ENCODE measurements at regions not wholly inside any gene's neighbourhood (a gene's known extent, or its start where the extent isn't known, plus 50 kb on each side); places are given as distances from the start of the nearest gene placed in this dataset.

DNA sequence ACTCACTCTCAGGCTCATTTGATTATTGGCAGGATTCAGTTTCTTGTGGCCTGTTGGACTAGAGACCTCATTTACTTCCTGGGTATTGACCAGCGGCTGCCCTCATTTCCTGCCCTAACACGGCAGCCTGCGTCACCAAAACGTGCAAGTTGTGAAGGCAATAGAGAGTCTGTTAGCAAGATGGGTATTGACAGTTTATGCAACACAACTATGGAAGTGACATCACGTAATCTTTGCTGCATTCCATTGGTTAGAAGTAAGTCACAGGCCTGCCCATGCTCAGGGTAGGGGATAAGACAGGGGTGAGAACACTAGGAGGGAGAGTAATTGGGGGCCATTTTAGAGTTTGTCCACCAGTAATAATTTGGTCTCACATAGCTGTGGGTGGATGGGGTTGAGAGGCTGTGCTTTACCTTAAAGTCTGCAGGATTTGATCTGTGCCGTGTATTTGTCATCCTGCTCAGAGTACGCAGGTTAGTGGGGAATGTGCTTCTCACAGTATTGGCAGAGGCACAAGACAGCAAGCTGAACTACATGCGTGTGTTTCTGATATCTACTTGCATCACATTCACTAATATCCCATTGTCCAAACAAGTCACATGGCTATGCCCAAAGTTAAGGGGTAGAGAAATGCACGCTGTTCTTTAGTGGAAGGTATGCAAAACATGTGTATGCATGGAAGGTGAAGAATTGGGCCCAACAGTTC, 83.3 kb downstream of the EDEM1 start:
- no peak for DNase-seq (ENCODE audit: low read depth, low spot score)

DNA sequence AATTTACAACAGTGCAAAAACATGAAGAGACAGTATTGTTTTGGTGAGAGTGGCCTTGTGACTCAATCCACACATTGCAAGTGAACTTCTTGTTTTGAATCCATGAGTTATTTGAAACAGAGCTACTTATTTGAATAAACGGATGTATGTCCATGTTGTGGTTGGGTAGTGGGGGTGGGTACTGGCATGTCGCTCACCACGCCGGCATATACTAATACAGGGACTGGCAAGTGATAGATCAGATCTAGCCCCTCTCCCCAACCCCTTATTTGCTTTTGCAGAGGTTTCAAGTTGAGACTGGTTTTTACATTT, 83.8 kb downstream of the EDEM1 start:
- no peak for DNase-seq (ENCODE audit: low read depth, low spot score)

DNA sequence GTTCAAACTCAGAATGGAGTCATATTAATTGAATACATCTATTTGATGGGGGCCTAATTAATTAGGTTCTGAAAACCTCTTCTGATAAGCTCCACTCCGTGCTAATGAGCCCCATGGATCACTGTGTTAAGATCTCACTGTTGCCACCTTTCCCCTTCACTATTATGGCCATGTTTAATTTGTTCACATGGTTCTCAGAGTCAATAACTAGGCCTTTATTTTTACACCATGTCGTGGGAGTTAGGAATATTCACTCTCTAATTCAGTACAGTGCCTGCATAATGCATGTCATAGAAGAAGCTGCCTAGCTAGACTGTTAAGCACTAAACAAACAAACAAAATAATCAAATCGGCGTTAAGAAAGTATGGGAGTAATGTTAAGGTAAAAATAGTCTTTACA, 84.9 kb downstream of the EDEM1 start:
- no peak for DNase-seq (ENCODE audit: low read depth, low spot score)

DNA sequence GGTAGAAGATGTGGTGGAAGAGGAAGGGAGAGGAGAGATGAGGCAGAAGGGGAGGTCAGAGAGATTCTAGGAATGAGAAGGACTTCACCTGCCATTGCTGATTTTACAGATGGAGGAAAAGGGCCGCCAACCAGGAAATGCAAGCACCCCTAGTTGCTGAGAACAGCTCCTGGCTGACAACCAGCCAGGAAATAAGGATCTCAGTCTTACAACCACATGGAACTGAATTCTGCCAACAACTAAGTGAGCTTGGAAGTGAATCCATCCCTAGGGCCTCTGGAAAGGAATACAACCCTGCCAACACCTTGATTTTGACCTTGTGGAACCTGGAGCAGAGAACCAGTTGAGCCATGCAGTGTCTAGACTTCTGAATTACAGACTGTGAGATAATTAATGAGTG, 86.6 kb downstream of the EDEM1 start:
- DNase-seq (ENCODE audit: low read depth, low spot score), result no peak

DNA sequence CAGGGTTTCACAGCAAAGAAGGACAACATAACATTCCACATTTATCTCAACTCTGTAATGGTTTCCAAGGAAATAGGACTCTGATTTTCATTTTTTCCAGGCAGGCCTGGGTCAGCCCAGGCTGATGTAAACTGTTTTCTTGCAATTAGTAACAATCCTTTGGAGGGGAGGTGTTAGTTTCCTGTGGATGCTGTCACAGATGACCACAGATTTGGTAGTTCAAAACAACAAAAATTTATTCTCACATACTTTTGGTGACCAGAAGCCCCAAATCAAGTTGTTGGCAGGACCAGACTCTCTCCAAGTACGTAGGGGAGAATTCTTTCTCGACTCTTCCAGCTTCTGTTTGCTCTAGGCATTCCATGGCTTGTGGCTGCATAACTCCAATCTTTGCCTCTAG, 88.0 kb downstream of the EDEM1 start:
- no peak for DNase-seq (ENCODE audit: low read depth, low spot score)

DNA sequence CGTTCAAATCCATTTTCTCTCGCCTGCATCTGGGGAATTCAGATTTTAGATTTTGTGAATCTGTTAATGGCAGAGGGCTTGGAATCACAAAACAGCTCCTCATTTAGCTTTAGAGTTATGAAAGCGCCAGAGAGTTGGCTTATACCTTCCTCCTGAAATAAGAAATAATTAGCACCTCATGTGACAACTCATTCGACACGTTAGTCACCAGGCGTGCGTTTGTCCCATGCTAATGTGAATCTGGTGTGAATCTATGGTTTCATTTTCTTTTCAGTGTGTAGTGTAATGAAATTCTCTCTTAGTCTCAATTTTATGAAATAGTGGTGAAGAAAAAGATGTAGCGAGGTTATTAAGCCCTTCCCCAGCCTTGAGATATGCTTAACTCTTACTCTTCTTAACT, 89.4 kb downstream of the EDEM1 start:
- no peak for DNase-seq (ENCODE audit: low read depth, low spot score)

DNA sequence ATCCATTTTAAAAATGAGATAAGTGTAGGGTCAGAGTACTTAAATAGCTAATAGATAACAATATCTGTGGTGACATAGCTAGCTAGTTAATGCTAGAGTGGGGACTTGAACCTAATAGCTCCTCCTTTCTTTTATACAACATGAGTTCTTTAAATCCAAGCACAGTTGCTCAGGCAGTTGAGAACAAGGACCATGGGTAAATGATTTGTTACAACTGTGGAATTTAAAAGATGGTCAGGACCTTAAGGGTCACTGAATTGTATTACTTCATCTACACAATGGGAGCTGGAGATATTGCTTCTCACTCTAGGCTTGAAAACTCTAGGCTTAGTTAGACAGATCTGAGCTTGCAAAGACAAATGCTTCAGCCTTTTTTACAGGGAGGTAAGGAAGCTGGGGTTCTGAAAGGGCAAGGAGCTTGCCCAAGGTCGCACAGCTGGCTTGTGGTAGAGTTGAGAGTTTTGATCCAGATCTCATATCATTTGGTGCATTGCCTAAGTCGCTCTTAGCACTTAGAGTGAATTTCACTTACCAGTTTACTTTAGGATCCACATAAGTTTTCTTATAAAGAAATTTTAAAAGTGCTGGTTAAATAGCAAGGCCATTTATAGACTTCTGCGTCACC, 90.2 kb downstream of the EDEM1 start:
- no peak for DNase-seq (ENCODE audit: low read depth, low spot score)

DNA sequence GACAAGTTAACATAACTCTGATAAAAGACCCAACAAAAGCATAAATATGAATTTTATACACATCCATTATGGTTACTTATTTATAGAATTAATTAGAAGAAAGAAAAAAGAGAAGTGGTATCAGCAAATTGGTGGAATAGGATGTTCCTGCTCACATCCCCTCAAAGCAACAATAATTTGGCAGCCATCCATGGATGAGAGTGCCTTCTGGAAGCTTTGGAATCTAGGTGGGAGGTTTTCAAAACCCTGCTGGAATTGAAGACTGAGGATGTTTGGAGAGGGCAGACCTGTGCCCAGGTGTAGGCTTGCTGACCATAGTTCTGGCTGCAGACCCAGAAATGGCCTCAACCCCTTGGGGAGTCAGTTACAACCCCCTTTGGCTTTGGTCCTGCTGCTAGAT, 91.2 kb downstream of the EDEM1 start:
- DNase-seq (ENCODE audit: low read depth, low spot score), result no peak

DNA sequence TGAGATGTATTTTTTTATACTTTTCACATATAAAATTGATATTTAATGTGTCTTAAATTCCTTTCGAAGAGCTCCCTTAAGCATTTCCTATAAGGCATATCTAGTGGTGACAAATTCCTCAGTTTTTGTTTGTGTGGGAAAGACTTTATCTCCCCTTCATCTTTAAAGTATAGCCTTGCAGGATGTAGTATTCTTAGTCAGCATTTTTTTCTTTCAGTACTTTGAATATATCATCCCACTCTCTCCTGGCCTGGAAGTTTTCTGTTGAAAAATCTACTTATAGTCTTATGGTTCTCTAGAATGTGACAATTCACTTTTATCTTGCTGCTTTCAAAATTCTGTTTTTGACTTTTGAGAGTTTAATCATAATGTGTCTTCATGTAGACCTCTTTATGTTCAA, 95.2 kb downstream of the EDEM1 start:
- DNase-seq (ENCODE audit: low read depth, low spot score), result no peak

DNA sequence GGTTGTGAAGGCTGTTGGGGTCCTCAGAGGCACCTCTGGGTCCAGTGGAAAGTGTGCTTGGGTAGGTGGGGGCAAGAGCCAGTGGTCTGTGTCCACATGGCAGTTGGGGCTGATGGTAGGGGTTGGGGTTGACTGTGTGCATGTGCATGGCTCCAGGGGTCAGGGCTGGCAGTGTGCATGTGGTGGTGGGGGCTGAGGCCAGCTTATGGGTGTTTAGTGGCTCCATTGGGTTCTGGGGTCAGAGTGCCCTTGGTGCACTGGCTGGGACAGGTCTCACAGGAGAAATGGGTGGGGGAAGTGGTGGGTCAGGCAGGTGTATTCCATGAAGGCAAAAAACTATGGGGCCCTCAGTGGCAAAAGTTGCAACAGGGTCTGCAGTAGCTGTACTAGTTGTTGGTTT, 97.9 kb downstream of the EDEM1 start:
- no peak for DNase-seq (ENCODE audit: low read depth, low spot score)

DNA sequence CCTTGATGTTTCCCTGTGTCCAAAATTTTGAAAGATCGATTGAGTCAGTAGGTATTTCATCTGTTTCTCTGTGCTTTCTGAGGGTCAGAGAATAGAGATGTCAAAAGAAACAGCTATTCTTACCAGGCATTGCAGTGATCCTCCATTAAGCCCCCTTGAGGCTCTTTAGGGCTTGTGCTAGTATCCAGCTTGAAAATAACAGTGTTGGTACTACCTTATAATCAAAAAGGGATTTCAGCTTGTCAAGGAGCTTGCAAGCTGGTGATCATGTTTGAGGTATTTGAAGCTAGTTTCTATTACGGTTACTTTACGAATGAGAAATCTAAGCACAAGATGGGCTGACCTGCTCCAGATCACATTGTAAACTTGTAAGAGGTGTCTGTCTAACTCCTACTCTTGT, 103.4 kb downstream of the EDEM1 start:
- DNase-seq (ENCODE audit: low read depth, low spot score), result no peak

DNA sequence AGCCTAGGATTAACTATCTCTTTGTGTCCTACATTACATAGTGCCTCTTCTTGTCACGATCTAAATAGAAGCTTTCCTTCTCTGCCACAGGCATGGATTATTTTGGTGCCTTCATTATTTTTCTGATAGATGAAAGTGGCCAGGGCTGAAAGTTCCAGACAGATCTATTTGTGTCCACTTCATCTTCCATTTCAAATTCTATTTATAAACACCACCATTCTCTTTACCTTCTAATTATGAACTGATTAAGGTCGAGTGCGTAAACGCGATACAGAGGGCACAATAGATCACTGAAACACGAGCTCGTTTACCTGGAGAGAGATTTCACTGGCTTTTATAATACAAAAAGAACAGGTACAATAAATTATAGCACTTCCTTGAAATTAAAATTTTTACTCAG, 105.0 kb downstream of the EDEM1 start:
- DNase-seq (ENCODE audit: low read depth, low spot score), result no peak

DNA sequence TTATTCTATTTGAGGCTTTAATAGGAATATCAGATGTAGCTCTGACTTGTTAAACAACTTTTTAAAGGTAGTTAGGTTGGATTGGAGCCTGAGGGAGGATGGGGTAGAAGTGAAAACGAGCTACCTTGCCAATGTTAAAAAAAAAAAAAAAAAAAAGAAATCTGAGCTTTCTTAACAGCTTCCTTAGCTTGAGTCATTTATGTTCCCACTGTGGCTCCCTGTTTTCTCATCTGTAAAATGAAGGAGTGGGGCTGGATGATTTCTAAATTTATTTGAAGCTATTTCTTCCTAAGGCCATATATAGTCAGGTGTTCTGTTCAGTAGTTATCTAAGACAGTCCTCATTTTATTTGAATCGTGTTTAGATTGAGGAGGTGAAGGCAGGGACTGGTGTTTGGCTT, 105.7 kb downstream of the EDEM1 start:
- DNase-seq (ENCODE audit: low read depth, low spot score), result no peak

DNA sequence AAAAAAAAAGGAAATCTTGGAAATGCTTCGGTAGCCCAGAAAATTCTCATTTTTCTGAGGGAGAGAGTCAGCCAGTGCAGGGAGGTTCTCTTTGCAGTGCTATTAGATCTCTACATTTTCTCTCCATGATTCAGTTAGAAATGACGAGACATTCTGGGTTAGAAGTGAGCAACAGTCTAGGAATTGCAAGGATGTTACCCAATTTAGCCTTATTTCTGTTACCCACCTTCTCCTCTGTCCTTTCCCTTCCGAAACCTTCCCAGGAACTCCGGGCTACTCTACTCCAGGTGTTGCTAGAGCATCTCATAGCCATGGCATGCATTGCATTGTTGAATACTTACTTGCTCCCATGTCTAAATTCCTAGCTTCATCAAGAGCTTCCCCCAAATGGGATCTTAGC, 106.8 kb downstream of the EDEM1 start:
- DNase-seq (ENCODE audit: low read depth, low spot score), result no peak

DNA sequence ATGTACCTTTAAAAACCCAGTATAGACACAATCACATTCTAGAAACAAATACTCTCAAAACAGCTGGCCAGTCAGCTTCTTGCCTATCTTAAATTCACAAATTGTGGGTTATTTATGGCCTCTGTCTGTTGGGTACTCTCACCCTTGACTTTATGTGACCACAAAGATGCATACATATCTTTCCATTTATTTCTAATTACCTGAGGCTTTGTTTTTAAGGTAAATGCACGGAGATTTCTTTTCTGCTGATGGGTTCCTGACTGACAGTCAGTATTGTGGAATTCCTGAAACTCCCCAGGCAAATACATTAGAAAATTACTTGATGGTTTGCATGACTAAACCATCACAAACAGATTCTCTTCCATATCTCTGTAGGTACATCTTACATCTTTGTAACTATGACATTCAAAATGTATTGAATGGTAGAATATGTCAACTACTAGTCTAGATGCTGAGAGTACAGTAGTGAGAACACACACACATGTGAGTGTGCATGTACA, 107.7 kb downstream of the EDEM1 start:
- no peak for DNase-seq (ENCODE audit: low read depth, low spot score)

DNA sequence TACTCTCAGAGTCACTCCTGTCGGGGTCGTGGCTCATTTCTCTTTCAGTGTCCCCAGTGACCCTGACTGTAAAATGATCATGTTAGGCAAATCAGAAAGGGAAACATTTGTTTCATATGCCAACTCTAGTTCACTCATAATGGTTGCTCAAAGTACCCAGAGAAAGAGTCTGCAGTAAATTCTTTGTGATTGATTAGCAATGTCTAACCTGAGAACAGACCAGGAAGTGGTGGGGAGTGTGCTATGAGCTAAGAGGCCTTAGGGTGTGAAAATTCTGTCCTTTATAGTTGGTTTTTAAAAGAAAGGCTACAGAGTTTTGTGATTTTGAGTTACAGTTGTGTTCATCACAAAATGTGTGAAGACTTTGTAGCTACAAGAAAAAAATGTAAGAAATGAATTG, 108.9 kb downstream of the EDEM1 start:
- DNase-seq (ENCODE audit: low read depth, low spot score), result no peak

DNA sequence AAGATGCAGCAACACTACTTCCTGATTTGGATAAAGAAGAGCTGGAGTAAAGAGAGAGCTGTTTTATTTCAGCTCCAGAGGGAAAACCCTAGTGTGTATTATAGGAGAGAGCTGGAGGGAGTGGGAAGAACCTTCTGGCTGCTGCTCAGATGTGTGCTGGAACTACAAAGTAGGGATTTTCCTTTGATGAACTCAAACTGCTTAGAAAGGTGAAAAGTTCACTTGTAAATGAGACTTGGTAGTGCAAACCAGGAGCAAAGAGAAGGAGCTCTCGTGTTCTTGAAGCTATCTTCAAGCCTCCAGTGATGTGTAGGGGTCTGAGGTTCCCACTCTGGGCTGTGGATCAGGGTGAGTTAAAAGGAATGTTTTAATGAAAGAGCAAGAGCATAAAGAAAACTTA, 110.4 kb downstream of the EDEM1 start:
- DNase-seq (ENCODE audit: low read depth, low spot score), result no peak

DNA sequence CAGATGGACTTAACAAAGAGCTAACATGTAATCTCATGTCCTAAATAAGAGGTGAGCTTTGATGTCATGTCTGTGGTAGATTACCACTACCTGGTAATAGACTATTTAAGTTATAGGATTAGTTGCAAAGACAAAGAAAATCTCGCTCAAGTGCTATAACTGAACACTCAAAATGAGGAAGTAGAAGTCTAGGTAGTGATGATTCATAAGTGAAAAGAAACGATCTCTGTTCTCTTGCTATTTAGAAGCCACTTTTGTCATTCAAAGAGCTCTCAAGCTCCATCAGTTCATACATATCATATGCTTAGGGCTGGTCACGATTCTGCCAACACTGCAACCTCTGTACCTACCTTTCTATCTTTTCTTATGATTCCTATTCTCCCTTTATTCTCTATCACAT, 110.9 kb downstream of the EDEM1 start:
- no peak for DNase-seq (ENCODE audit: low read depth, low spot score)

DNA sequence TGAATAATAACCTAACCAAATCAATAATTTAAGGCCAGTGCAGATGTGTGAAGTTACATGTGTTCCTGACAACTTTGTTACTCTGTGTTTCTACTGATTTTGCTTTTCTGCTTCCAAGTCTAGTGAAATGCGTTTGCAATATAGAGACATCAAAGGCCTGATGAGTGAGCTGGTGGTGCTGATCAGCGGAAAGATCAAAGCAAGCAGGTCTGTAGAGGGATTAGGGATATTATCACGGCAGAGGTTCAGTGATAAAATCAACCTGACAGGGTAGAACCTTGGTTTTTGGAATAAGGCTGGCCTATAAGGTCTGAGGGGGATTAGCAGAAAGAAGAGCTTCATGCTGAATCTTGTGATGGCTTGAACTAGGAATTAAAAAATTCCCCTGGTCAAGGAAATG, 111.7 kb downstream of the EDEM1 start:
- DNase-seq (ENCODE audit: low read depth, low spot score), result no peak

DNA sequence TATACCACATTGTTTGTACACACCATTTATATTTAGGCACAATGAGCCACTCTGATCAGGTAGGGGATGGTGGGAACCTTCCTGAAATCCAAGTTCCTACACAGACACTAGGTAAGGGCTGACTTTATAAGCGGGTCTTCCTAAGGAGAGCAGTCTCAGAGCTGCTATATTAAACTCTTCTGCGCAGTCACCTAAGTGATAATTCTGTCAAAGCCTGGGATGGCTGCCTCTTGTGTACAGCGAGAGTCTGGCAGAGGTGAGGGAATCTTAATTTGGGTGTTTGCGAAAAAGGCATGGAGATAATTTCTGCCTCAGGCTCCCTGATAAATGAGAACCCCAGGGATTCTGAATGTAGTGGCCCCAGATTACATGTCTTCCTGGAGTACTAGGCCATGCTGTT, 113.1 kb downstream of the EDEM1 start:
- no peak for DNase-seq (ENCODE audit: low read depth, low spot score)

DNA sequence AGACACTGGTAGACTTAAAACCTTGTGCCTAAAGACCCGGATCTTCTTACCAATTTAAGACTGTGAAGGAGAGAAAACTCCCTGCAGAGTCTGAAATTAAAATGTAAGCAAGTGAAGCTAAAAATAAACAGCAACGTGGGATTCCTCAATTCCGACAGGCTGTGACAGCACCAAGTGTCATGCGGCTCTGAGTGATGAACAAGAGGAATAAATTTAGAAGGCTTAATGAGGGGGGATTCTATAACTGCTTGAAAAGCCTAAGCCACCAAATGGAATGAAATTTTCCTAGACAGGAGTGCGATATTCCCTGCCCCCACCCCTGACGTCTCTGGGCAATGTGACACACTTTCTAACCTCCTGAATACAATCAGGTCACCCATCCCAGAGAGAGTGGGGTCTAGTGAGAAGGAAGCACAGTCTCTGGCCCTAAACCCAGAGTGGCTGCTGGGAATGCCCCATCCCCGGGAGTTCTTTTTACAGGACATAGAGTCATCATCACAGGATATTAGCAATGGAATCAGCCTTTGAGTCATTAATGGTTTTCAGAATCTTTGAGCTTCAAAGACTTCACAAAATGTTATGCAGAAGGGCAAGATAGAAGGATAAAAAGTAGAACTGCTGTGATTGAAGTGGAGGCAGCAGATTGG, 114.3 kb downstream of the EDEM1 start:
- no peak for DNase-seq (ENCODE audit: low read depth, low spot score)

DNA sequence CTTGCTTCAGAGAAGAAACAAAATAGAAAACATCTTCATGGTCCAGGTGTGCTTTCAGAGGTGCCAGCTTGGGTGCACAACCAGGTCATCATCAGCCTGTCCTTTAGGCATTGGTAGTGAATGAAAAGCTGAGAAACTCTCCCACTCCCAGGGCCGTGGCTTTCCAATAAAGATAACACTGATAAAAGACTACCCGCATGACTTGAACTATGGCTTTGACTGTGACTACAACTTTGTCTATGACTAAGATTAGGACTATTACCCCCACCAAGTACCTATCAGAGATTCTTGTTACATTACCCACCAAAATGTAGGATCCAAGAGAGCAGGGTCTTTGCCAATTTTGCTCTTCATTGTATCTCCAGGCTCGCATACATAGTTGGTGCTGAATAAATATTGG, 115.2 kb downstream of the EDEM1 start:
- DNase-seq (ENCODE audit: low read depth, low spot score), result no peak

DNA sequence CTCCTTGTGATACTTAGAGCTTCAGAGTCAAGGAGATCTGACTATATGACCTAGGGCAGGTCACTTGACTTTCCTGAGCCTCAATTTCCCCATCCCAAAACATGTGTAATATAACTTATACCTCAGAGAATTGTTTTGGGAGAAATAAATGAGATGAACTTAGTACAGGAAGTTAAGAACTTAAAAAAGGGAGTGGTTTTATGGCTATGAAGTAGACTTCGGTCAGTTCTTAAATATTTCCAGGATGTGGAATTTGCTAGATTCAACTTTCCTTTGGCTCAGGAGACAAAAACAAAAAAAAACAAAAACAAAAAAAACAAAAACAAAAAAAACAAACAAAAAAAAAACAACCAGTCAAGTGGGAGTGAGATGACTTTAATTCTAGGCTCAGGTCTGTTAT, 116.7 kb downstream of the EDEM1 start:
- DNase-seq (ENCODE audit: low read depth, low spot score), result no peak

Measured in activated CD4-positive, CD25-positive, alpha-beta regulatory T cell treated with anti-CD3 and anti-CD28 coated beads, Interleukin-2, amount 50 U/mL, for 16 hours (primary cell).